ENCODE measurements at regions not wholly inside any gene's neighbourhood (a gene's known extent, or its start where the extent isn't known, plus 50 kb on each side); places are given as distances from the start of the nearest gene placed in this dataset.

DNA sequence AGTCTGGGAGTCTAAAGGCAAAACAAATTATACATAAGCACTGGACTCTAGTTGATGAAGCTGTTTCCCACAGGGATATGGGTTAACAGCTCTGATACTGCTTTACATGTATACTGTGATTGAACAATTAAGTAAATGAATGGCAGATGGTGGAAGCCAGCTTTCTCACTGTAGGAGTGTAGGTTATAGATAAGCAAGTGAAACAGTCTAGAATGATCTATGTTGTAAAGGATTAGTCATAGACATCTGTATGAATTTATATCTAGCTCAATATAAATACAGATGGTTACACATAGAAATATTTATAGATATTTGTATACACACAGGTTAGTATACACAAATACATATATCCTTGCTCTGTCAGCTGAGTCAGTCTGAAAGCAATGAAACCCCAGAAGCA, 276.1 kb downstream of the PPARGC1A start:
- TF ChIP-seq, protein P1, sequence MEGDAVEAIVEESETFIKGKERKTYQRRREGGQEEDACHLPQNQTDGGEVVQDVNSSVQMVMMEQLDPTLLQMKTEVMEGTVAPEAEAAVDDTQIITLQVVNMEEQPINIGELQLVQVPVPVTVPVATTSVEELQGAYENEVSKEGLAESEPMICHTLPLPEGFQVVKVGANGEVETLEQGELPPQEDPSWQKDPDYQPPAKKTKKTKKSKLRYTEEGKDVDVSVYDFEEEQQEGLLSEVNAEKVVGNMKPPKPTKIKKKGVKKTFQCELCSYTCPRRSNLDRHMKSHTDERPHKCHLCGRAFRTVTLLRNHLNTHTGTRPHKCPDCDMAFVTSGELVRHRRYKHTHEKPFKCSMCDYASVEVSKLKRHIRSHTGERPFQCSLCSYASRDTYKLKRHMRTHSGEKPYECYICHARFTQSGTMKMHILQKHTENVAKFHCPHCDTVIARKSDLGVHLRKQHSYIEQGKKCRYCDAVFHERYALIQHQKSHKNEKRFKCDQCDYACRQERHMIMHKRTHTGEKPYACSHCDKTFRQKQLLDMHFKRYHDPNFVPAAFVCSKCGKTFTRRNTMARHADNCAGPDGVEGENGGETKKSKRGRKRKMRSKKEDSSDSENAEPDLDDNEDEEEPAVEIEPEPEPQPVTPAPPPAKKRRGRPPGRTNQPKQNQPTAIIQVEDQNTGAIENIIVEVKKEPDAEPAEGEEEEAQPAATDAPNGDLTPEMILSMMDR (IDR thresholded peaks at IDR 0.05; ENCODE audit: borderline replicate concordance, extremely low read depth, low read length, poor library complexity, severe bottlenecking), result no peak
- no peak for TF ChIP-seq EZH2 (IDR thresholded peaks at IDR 0.05; ENCODE audit: borderline replicate concordance, low read depth, low read length, severe bottlenecking)

All from DND-41 (cell line).